ENCODE measurements at regions not wholly inside any gene's neighbourhood (a gene's known extent, or its start where the extent isn't known, plus 50 kb on each side); places are given as distances from the start of the nearest gene placed in this dataset.
"Not testable (repeated sequence)": the region's sequence is repeated elsewhere in the genome, so short reads cannot be mapped to it uniquely, and the experiment has no call there.

GRCh38 chrX:129099207-129099606 is 424.1 kb downstream of the SMARCA1 start:
- no peak for DNase-seq (ENCODE audit: low read depth)
- in situ Hi-C loops (cut with HindIII; ENCODE audit: low pct_unique_long_range_greater_than_20kb, low sequenced_read_pairs), result no loop called here

GRCh38 chrX:129097668-129098067 is 425.6 kb downstream of the SMARCA1 start:
- in situ Hi-C loops (cut with HindIII; ENCODE audit: low pct_unique_long_range_greater_than_20kb, low sequenced_read_pairs), result no loop called here
- DNase-seq (ENCODE audit: low read depth), result no peak

- no peak for DNase-seq (ENCODE audit: low read depth)
- in situ Hi-C loops (cut with HindIII; ENCODE audit: low pct_unique_long_range_greater_than_20kb, low sequenced_read_pairs), result no loop called here
These were observed 429.6 kb downstream of the SMARCA1 start for GRCh38 chrX:129093706-129094105.

- in situ Hi-C loops (cut with HindIII; ENCODE audit: low pct_unique_long_range_greater_than_20kb, low sequenced_read_pairs), result no loop called here
- DNase-seq (ENCODE audit: low read depth), result no peak
These were observed 430.5 kb downstream of the SMARCA1 start for GRCh38 chrX:129092757-129093156.

- in situ Hi-C loops (cut with HindIII; ENCODE audit: low pct_unique_long_range_greater_than_20kb, low sequenced_read_pairs), result no loop called here
- DNase-seq (ENCODE audit: low read depth), result no peak
These were observed 431.0 kb downstream of the SMARCA1 start for GRCh38 chrX:129092242-129092641.

- DNase-seq (ENCODE audit: low read depth), result no peak
- in situ Hi-C loops (cut with HindIII; ENCODE audit: low pct_unique_long_range_greater_than_20kb, low sequenced_read_pairs), result no loop called here
These were observed 432.2 kb downstream of the SMARCA1 start for GRCh38 chrX:129091097-129091496.

- in situ Hi-C loops (cut with HindIII; ENCODE audit: low pct_unique_long_range_greater_than_20kb, low sequenced_read_pairs), result no loop called here
These were observed 436.5 kb downstream of the SMARCA1 start for GRCh38 chrX:129086802-129087201.

GRCh38 chrX:129084291-129084690 is 439.0 kb downstream of the SMARCA1 start:
- in situ Hi-C loops (cut with HindIII; ENCODE audit: low pct_unique_long_range_greater_than_20kb, low sequenced_read_pairs), result not testable (repeated sequence)

More at GRCh38 chrX:129086802-129087201, 436.5 kb downstream of the SMARCA1 start:
- DNase-seq (ENCODE audit: low read depth), result no peak

GRCh38 chrX:129077424-129078170 is 445.7 kb downstream of the SMARCA1 start:
- no peak for DNase-seq (ENCODE audit: low read depth)
- in situ Hi-C loops (cut with HindIII; ENCODE audit: low pct_unique_long_range_greater_than_20kb, low sequenced_read_pairs), result no loop called here

More at GRCh38 chrX:129084291-129084690, 439.0 kb downstream of the SMARCA1 start:
- not testable (repeated sequence) for DNase-seq (ENCODE audit: low read depth)

- in situ Hi-C loops (cut with HindIII; ENCODE audit: low pct_unique_long_range_greater_than_20kb, low sequenced_read_pairs), result no loop called here
- no peak for DNase-seq (ENCODE audit: low read depth)
These were observed 451.9 kb downstream of the SMARCA1 start for GRCh38 chrX:129071390-129071789.

GRCh38 chrX:129065895-129066294 is 457.4 kb downstream of the SMARCA1 start:
- in situ Hi-C loops (cut with HindIII; ENCODE audit: low pct_unique_long_range_greater_than_20kb, low sequenced_read_pairs), result no loop called here
- no peak for DNase-seq (ENCODE audit: low read depth)

- in situ Hi-C loops (cut with HindIII; ENCODE audit: low pct_unique_long_range_greater_than_20kb, low sequenced_read_pairs), result no loop called here
- DNase-seq (ENCODE audit: low read depth), result no peak
These were observed 464.9 kb downstream of the SMARCA1 start for GRCh38 chrX:129058405-129058804.

GRCh38 chrX:129043138-129043537 is 480.2 kb downstream of the SMARCA1 start:
- no peak for DNase-seq (ENCODE audit: low read depth)
- in situ Hi-C loops (cut with HindIII; ENCODE audit: low pct_unique_long_range_greater_than_20kb, low sequenced_read_pairs), result no loop called here

GRCh38 chrX:129041319-129041718 is 482.0 kb downstream of the SMARCA1 start:
- DNase-seq (ENCODE audit: low read depth), result no peak
- in situ Hi-C loops (cut with HindIII; ENCODE audit: low pct_unique_long_range_greater_than_20kb, low sequenced_read_pairs), result no loop called here

GRCh38 chrX:129040124-129040523 is 483.2 kb downstream of the SMARCA1 start:
- DNase-seq (ENCODE audit: low read depth), result no peak
- in situ Hi-C loops (cut with HindIII; ENCODE audit: low pct_unique_long_range_greater_than_20kb, low sequenced_read_pairs), result no loop called here

GRCh38 chrX:129039176-129039575 is 484.1 kb downstream of the SMARCA1 start:
- in situ Hi-C loops (cut with HindIII; ENCODE audit: low pct_unique_long_range_greater_than_20kb, low sequenced_read_pairs), result no loop called here
- DNase-seq (ENCODE audit: low read depth), result no peak

- DNase-seq (ENCODE audit: low read depth), result no peak
- in situ Hi-C loops (cut with HindIII; ENCODE audit: low pct_unique_long_range_greater_than_20kb, low sequenced_read_pairs), result no loop called here
These were observed 485.9 kb downstream of the SMARCA1 start for GRCh38 chrX:129037389-129037788.

GRCh38 chrX:129035180-129035579 is 488.1 kb downstream of the SMARCA1 start:
- in situ Hi-C loops (cut with HindIII; ENCODE audit: low pct_unique_long_range_greater_than_20kb, low sequenced_read_pairs), result no loop called here
- DNase-seq (ENCODE audit: low read depth), result no peak

- in situ Hi-C loops (cut with HindIII; ENCODE audit: low pct_unique_long_range_greater_than_20kb, low sequenced_read_pairs), result no loop called here
- DNase-seq (ENCODE audit: low read depth), result no peak
These were observed 489.1 kb downstream of the SMARCA1 start for GRCh38 chrX:129034196-129034595.

GRCh38 chrX:129026202-129026601 is 497.1 kb downstream of the SMARCA1 start:
- no peak for DNase-seq (ENCODE audit: low read depth)
- in situ Hi-C loops (cut with HindIII; ENCODE audit: low pct_unique_long_range_greater_than_20kb, low sequenced_read_pairs), result no loop called here
